NCI-H82 treated with DMSO at 0.1 percent for 48 hours (cell line): ENCODE measurements at regions not wholly inside any gene's neighbourhood (a gene's known extent, or its start where the extent isn't known, plus 50 kb on each side); places are given as distances from the start of the nearest gene placed in this dataset.
"Not testable (repeated sequence)": the region's sequence is repeated elsewhere in the genome, so short reads cannot be mapped to it uniquely, and the experiment has no call there.

Experiments used
- DNase-seq: peaks from one replicate; lab custom pipeline; 2025; ENCODE audit not compliant: unreplicated experiment; lab: John Stamatoyannopoulos, UW

GRCh38 chr14:83255015-83255726 is 1721.5 kb upstream of the SEL1L start:
- DNase-seq: no peak

DNA sequence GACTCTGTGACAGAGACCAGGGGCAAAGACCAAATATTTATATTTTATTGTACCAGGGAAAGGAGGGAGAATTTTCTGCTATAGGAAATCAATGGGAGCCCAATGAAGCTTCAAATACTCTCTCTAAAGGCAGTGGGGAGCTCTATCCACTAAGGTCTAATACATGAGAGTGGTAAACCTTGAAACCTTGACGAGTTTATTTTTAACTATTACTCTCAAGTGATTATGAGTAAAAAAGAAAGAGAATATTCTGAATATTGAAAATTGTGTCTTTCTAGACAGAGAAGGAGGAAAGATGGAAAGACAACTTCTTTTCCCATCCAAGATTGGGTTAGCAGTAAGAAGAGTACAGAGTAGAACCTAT is 1722.1 kb upstream of the SEL1L start:
- no peak for DNase-seq

- no peak for DNase-seq
Measured at GRCh38 chr14:83257466-83258439, 1724.1 kb upstream of the SEL1L start.

GRCh38 chr14:83260751-83261150 is 1727.1 kb upstream of the SEL1L start:
- no peak for DNase-seq

GRCh38 chr14:83269583-83269982 is 1735.9 kb upstream of the SEL1L start:
- DNase-seq: no peak

DNA sequence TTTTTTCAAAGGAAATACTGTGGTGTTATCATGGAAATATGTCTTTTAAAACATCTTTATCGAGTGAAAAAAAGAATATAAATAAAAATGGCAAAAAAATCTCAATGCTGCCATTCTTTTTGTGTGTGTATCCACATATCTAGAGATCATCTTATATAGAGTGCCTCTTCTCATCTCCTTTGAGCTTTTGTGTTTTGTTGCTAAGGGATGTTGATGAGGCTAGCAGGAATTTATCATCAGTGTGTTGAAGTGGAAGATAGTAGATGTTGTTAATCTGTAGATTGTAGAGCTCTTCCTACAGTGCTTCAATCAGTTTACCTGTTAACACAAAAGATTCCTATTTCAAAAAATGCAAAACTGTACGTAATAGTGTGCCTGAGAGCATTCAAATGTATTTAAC is 1738.0 kb upstream of the SEL1L start:
- no peak for DNase-seq

GRCh38 chr14:83280719-83281118 is 1747.1 kb upstream of the SEL1L start:
- no peak for DNase-seq

DNA sequence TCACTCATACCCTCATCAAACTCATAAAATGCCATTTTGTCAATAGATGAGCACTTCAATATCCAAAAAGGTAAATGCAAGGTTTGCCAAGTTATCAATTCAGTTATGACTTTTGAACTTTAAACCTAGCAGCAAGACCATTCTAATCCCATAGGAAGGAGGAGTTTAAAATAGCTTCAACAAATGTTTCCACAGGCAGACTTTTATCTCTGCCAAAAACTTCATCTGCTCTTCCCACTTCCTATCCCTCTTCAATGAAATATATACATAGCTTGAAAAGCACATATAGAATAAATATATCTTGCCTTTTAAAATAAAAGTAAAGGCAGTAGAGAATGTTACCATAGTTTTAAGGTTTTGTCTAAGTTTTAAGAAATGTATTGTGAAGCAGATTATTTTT is 1749.1 kb upstream of the SEL1L start:
- DNase-seq: no peak

GRCh38 chr14:83287300-83287699 is 1753.6 kb upstream of the SEL1L start:
- DNase-seq: no peak

DNA sequence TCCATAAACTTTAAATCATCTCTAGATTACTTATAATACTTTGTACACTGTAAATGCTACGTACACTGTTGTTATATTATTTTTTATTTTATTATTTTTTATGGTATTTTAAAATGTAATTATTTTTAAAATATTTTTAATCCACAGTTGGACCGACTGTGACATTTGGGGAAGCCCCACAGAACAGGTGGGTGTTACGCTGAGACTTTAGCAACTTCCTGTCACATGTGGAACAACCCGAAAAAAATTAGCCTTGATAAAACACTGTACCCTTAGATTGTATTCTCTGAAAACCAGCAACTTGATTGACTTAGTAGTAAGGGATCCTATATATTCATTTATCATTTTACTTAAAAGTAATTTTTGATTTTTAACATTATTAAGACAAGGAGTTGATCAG is 1755.7 kb upstream of the SEL1L start:
- DNase-seq: no peak

- DNase-seq: no peak
Measured at GRCh38 chr14:83289896-83290295, 1756.2 kb upstream of the SEL1L start.

DNA sequence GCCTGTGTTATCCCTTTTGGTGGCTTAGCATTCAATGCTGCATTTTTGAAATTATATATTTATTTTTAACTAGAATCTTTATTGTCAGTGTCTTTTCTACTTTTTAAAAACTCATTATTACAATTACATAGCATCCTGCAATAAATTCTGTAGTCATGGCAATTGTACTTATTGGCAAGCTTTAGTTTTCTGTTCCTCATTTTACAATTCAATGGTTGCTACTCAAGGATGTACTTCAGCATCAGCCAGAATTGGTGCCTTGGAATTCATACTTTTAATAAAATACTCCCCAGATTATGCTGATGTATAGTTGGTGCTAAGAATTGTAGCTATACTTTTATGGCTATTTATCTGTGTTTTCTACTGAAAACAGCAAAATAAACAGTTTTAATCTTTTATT is 1756.8 kb upstream of the SEL1L start:
- DNase-seq: no peak

GRCh38 chr14:83291714-83292113 is 1758.1 kb upstream of the SEL1L start:
- no peak for DNase-seq

GRCh38 chr14:83294941-83295340 is 1761.3 kb upstream of the SEL1L start:
- DNase-seq: peak; percentile 3

DNA sequence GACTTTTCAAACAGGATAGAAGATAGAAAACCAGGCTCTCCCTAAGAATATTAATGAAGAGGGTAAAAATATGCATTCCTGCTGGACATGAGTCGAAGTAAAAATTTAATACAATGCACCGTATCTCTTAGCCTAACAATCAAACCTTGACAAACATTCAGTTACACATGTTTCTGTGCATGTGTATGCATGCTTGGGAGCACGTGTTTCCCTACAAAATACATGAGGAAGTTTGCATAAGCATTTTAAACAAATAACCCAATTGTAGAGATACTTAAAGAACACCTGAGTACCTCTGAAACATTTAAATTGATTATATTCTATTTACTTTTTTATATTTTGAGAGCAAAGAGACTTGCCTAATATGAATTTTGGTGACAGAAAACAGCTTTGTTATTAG is 1763.7 kb upstream of the SEL1L start:
- no peak for DNase-seq

DNA sequence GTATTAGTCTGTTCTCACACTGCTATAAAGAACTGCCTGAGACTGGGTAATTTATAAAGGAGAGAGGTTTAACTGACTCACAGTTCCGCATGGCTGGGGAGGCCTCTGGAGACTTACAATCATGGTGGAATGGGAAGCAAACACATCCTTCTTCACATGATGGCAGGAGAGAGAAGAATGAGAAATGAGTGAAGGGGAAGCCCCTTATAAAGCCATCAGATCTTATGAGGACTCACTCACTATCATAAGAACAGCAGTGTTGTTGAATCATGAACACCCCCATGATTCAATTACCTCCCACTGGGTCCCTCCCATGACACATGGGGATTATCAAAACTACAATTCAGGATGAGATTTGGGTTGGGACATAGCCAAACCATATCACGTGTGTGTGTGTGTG is 1764.4 kb upstream of the SEL1L start:
- not testable (repeated sequence) for DNase-seq

GRCh38 chr14:83300476-83301064 is 1766.9 kb upstream of the SEL1L start:
- peak; percentile 23 for DNase-seq

GRCh38 chr14:83301791-83302190 is 1768.1 kb upstream of the SEL1L start:
- no peak for DNase-seq

DNA sequence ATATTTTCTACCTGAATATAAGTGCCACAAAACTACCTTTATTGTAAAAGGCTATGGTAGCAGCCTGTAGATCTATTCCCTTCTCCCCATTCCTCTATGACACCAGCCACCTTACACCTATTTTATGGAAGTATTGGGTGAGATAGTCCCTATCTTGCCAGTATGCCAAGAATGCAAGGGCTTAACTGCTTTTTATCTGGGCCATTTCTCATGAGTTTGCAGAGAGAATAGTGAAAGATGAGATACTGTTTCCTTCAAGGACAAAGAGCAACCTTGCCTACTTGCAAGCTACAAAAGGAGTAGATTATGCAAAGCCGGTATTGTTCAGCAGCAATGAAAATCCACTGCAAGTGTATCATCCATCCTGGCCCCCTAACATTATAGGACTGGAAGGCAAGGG is 1775.6 kb upstream of the SEL1L start:
- DNase-seq: no peak

DNA sequence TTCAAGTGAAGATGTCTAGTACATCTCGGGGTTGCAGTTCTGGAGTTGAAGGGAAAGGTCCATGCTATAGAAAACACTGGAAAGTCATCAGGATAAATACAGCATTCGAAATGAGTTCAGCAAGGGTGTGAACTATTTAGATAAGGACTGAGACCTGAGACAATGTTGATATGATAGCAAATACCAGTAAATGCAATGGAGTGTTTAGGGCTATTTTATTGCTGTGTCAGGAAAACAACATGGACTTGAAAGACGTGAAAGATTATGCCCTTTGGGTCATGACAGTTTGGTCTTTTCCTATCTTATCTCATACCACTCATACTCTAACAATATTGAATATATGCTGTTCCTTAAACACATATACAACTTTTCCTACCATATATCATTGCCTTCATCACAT is 1776.2 kb upstream of the SEL1L start:
- DNase-seq: no peak

- DNase-seq: no peak
Measured at GRCh38 chr14:83312511-83312910, 1778.9 kb upstream of the SEL1L start.

- no peak for DNase-seq
Measured at GRCh38 chr14:83314764-83315163, 1781.1 kb upstream of the SEL1L start.
